Left hindlimb (tissue), 1 donor: ENCODE measurements at regions not wholly inside any gene's neighbourhood (a gene's known extent, or its start where the extent isn't known, plus 50 kb on each side); places are given as distances from the start of the nearest gene placed in this dataset.

Experiments used
- DNase-seq: peaks from one replicate; pipeline ENCODE4 v3.0.0-alpha.2; 2018

DNA sequence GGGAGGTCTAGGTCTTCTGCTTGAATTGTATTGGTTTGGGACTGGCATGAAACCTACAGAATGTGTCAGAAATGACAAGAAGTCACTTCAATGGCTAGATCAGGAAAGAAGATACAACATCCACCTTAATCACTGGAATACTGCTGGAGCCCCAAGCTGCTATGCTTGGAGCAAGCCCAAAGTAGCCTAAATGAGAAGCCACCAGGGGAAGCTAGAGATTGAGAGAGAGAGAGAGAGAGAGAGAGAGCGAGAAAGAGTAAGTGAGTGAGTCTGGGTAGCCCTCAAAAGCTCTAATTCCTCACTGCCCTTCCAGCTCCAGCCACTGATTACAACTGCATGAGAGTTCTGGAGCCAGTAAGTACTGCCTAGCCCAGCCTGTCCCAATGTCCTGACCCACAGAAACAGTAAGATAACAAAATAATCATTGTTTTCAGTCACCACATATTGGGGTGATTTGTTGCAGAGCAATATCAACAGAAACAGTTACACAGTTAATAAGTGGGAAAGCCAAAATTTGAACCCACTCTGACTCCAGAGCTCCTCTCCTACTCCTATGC lies 529.2 kb upstream of the GOLIM4 start:
- DNase-seq = no peak

DNA sequence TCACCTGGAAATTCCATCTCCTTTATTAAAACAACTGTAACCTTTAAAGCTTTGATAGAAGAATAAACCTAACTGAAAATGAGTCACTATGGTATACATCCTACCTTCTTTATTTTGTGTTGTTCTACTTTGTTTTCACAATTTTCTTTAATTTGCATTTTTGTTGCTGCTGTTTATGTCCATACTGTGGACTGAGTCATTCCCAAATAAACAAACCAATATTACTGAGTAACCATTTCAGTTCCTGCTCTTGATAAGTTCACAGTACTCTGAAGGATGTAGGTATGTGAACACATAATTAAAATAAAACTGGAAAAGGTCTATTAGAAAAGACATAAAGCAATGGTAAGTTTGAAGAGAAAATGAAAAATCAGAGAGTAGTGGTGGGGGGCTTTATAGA lies 528.5 kb upstream of the GOLIM4 start:
- DNase-seq = no peak

DNA sequence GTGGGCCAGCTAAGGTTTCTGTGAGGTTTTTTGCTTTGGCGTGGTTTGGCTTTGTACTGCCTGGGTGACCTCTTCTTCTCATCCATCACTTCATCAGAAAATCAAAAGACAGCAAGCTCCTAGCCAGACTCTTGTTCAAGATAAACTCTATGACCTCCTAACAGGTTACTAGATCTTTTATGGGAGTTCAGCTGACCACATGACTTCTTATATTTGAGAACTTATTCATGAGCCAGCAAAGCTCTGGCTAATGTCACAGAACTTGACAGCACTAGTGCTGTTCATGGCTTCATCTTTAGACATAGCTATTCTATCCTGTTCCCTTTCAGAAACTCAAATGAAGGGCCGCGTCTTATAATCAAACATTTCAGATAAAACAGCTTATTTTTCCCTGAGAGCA lies 527.1 kb upstream of the GOLIM4 start:
- DNase-seq = no peak

DNA sequence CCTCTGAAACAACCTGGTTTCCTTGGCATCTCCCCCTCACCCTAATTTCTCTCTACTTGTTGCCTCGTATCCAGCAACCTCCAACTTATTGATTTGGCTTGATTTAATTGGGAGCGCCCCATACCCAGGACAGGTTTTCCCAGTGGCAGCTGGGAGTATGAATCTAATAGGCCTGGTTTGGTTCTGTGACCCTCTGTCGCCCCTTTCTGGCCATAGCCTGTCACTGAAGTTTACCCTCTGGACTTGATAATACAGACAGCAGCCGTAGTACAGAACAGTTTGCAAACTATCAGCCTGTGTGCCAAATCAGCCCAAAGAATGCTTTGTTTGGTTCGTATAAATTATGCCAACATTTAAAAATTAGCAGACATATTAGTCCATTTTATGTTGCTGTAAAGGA lies 525.1 kb upstream of the GOLIM4 start:
- no peak for DNase-seq

DNA sequence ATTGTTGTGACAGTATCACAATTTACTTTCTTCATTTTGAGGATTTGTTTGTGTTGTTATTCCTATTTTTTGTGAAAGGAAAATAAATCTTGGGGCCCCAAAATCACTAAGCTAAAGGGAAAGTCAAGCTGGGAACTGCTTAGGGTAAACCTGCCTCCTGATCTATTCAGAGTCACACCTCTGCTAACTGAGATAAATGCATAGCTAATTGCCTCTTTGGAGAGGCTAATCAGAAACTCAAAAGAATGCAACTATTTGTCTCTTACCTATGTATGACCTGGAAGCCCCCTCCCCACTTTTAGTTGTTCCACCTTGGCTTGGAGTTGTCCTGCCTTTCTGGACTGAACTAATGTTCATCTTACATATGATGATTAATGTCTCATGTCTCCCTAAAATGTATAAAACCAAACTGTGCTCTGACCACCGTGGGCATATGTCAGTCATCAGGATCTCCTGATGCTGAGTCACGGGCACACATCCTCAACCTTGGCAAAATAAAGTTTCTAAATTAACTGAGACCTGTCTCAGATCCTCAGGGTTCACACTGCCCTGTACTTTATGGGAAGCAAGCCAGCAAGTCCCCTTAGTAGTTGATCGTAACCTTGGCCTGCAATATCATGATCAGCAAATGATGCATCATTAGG lies 523.2 kb upstream of the GOLIM4 start:
- no peak for DNase-seq

DNA sequence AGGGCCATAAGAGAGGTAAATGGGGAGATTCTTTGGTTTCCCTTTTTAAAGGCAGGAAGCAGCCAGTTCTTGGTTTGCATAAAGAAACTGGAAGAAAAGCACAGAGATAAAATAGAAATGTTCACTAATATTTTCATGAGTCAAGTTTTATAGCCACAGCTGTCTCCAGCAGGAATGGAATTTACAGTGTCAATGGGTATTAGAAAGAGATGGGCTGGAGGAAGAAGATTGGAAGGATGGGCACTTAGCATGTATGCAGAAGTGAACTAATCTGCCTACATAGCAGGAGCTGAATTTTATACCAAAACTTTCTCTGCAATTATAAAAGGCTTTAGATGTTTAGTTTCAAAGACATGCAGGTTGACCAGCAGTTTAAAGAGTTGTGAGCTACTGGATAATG lies 521.9 kb upstream of the GOLIM4 start:
- no peak for DNase-seq

DNA sequence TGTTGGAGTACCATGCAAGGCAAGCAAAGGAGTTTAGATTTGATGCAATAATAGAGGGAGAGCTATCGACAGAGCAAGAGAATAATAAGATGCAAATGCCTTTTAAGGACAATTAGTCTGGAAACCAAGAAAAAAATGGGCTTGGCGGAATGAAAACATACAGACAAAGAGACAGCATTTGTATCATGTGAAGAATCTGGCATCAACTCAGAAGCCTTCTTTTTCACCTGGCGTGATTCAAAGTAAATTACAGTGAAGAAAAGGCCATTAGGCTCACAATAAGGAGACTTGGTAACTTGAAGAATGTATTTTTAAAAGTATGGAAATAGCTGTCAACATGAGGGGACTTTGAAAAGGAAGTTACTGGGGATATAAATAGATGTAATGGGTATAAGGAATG lies 521.2 kb upstream of the GOLIM4 start:
- no peak for DNase-seq

DNA sequence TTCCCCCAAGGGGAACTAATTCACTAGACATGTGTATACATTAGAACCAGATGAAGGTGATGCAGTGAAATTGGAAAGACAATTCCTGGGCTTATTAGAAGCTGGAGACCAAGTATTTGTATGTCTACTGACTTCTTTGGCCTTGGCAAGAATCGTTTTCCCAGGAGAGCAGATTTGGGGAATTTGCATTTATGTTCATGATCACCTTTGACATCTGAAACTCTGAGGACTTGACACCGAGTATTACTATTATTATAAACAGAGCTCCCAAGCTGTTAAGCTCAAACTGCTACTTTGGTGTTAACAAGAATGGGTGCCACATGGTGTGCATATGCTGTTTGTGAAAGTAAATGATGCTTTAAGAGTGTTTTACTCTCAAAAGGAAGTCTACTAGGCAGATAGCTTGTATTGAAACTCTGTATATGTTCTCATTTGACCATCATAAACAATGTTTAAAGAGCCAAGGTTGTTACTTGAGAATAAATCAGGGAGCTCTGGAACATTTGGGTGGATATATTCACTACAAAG lies 519.8 kb upstream of the GOLIM4 start:
- DNase-seq = no peak

DNA sequence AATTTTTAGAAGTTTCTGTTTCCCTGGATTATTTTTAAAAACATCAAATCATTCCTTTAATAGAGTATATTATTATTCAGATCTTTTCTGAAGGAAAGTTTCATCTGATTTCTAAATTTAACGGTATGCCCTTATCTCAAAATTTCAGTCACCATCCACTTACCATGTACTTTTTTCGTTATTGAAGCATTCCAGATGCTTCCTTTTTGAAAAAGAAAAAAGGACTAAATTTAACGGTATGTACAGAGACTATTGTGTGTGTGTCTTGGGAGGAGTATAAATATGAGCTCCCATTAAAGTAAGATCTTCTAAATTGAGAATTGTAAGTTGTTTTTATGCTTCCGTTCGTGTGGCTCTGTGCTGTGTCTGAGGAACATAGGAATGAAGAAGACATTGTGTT lies 517.4 kb upstream of the GOLIM4 start:
- DNase-seq = no peak

DNA sequence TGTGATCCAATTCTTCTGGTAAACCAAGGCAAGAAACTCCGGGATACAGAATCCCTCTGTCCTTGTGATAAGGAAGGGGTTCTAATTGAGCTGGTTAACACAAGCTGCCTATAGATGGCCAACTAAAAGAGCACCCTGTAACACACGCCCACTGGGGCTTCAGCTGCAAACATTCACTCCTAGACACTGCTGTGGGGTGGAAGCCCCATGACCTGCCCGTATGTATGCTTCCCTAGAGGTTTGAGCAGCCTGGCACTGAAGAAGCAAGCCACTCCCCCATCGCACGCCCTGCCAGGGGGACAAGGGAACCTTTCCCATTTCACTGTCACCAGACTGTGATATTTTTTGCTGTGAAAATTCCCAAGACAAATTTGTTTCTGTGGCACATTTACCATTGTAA lies 516.9 kb upstream of the GOLIM4 start:
- no peak for DNase-seq

DNA sequence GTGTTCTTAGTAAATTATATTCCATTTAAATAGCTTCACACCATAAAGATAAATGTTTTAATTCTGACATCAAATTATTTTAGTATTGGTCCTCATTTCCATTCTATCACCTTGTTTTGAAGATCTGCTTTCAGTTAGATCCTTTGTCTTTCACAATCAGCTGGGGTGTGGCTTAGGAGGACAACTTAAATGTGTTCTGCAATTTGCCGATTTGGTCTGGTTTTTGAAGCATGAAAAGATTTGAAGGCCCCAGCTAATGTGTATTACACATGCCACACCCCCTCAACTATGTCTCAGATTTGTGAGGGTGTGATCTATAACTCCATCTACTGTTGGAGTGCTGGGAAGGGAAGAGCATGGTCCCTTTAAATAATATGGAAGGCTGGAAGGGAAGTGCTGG lies 516.1 kb upstream of the GOLIM4 start:
- DNase-seq = no peak

DNA sequence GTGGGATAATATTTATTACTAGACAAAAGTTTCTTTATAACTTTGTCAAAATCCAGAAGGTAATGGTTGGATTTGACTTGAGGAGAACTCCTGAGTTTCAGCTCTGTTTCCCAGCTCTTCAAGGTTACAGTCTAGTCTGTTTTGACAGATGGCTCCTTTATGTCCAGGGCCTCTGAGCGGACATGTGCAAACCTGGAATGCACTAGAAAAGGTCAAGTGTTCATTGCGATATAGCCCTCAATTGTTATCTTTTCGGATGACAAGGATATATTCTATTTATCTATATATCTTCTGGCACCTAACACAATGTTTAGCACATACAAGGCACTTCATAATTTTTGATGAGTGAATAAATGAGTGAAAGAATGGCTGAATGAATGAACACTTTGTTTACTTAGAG lies 513.2 kb upstream of the GOLIM4 start:
- no peak for DNase-seq

DNA sequence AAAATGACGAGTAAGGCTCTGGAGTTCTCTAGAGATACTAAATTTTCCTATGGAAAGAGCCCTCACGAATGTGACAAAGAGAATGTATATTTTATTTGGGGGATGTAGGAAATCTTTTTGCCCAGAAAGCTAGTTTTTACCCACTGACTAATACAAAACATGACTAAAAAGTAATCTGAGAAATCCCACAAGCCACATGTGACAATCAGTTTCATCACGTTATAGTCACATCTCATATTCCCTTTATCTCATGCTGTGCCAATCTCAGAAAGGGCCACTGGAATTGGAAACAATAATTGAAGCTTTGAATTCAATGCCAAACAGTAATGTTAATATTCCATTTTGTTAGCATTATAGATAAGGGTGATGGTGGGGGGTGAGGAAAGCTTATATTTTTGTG lies 509.0 kb upstream of the GOLIM4 start:
- no peak for DNase-seq

DNA sequence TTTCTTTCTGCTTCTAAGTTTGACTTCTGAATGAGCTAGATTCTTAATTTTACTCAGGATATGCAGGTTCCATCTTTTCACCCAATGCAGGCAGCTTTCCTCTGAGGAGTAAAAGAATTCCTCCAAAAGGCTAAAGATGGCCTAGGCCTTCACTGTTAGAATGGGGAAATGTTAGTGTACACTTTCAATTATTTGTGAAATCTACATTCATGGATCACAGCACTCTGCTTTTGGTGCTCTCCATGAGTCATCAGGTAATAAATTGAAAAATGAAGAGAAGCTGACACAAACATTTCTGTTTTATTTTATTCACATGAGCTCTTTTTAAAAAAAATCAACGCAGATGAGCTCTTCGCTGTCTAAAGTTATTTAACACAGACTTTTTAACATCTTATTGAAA lies 502.5 kb upstream of the GOLIM4 start:
- no peak for DNase-seq

DNA sequence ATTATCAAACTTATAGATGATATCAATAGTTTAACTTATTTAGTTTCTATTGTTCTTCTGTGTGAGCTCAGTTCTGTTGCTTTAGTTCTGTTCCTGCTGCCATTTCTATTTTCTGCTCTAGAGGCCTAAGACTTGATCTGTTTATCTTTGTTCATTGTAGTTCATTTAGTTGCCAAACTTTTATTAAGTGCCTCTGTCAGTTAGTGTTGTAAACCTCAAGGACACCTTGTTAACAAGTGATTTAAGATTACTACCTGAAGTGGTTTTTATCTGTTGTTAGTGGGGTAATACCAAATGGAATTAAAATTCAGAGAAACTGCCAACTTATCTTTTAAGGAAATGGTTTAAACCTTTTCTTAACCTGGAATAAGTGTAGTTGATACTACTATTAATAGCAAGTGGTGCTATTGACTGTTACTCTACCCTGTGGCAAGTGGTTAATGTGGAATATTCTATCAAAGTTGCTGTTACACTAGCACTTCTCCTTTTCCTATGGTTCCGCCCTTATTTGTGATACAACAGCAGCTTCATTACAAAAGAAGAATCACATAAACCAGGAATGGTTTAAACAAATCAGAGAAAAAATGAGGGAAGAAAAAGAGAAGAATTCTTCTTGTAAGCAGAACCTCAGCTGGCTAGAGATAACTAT lies 500.6 kb upstream of the GOLIM4 start:
- no peak for DNase-seq

DNA sequence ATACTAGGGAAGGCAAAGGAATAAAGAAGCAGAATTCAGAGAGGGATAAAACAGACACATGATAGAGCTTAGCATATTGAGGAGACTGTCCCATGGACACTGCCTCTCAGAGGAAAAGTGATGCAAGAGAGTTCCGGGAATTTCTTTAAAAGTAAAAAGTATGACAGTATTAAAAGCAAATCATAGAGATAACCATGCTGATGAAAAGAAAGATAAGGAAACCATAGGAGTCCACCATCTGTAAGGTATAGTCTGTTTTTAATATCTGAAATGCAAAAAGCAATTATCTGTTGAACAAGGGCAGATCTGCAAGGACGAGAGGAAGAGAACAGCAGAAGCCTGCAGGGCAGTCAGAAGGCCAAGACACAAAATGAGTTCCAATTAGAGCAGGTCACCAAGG lies 495.9 kb upstream of the GOLIM4 start:
- DNase-seq = no peak

DNA sequence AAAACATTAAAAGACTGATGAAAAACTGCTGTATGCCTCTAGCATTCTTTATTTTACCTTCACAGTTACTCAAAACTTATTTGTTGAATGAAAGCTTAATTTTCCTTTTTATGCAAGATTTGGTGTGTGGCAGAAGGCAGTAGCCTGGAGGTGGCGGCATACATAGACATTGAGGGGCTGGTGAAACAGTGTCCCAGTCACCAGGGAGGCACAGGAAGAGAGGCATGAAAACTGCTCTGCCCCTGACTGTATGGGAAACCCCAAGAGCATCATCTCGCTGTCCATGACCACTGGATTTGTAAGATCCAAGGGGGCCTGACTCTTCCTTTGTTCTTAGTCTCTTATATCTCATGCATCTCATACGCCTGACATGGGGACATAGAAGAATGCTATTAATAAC lies 493.7 kb upstream of the GOLIM4 start:
- no peak for DNase-seq

DNA sequence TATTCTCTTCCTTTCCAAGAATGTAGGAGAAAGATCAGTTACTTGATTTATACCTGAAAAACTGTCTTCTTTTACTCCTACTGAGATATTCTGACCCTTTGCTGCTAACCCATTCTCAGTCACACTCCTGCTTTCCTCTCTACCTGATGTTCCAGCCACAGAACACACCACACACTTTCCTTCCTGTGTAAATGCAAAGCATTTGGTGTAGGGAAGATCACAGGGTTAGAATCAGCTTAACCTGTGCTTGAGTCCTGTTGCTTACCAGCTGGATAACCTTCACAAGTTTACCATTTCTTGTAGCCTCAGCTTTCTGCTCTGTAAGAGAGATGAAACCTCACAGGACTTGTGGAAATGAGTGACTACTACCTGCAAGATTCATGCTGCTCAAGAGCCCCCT lies 489.8 kb upstream of the GOLIM4 start:
- no peak for DNase-seq

DNA sequence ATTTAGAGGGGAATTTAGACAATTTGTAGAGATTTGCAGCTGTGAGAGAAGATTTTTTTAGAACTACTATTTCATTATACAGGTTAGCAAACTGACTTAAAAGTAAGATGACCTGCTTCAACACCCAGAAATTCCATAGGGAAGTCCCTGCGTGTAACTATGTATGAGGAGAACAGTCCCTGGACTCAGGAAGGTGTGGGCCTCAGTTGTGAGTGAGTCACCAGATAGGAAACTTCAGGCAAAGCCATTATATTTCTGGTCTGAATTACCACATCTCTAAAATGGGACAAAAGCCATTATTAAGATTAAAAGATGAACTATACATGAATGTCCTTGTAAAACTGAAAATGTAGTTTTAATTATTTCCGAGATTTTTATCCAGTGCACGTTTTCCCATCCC lies 488.3 kb upstream of the GOLIM4 start:
- no peak for DNase-seq

DNA sequence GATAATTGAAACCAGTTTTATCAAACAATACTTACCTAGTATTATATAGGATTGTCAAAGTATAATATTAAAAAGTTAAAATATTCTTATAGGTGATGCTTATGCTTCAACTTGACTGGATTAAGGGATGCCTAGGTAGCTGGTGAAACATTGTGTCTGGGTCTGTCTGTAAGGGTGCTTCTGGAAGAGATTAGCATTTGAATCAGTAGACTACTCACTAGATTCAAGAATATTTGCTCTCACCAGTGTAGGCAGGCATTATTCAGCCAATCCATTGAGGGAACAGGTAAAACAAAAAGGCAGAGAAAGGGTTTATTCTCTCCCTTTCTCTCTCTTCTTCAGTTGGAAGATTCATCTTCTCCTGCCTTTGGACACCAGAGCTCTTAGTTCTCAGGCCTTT lies 486.8 kb upstream of the GOLIM4 start:
- no peak for DNase-seq

DNA sequence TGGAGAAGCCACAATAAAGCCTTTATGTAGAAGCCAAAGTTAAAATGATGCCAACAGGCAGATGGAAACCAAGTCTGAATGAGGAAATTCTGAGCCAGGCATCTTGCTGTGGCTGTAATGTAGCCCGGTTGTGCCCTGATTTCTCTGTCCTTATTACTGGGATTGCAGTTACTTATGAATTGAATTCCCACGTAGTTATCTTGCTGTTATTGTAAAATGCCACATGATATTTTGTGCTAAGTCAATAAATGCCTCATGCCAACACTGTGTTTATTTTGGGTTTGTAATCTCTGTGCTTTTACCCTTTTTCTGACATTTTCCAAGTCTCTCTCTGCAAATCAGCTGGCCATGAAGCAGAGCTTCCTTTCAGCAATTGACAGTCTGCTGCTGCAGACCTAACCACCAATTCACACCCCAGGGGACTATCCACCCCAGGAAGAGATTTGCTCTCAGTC lies 486.1 kb upstream of the GOLIM4 start:
- DNase-seq = no peak

DNA sequence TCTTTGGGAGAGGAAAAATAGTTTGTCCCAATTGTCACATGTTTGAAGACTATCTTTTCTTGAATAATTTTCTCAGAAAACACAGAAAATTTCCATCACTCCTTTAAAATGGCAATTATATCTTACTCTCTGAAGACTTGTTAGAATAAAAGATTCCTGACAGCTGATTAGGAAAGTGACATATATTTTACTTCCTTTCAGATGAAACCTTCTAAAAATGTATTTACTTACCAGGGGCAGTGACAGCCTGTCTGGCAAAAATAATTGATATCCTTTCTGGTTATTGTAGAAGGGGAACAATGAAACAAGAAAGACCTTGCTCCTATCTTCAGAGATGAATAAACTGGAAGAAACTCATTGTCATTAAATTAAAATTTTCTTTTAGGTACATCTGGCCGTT lies 483.3 kb upstream of the GOLIM4 start:
- DNase-seq = no peak

DNA sequence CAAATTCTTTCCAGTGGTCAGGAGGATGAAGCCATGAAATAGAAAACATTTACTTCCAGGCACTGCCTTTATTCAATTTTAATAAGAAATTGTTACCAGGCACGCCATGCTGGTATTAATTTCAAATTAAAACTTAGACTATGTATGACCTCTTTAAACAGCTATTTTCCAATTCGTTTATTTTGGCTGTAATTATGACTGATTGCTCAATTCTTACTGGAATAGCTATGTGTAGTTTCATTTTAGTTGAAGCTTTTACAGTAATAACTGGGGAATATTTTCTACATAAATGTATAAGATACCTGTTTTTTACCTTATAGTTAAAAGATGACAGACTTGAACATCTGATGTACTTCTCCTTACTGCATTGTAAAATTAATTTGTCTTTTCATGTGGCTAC lies 480.0 kb upstream of the GOLIM4 start:
- DNase-seq = no peak

DNA sequence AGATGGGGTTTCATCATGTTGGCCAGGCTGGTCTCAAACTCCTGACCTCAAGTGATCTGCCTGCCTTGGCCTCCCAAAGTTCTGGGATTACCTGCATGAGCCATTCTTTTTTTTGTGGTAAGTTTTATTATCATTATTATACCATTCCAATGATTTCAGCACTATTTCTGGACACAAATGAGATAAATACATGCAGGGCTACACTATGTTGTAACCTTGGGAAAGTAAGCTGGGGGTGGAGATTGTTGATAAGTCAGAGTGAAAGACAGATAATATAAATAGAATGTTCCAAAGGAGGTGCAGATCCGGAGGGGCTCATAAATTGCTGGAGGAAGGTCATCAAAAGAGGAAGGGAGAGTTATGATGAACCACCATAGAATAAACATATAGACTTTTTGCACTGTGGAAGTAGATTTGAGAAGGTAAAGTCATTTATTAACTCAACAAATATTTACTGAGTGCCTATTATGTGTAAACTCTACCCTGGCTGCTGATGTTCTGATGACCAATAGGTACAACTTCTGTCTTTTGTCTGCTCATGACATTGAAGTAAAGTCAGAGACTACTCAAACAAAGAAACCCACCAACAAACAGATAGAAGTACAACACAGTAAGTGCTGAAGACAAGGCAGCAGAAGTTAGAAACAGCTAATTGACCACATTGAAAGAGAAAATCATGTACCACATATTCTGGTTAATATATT lies 478.9 kb upstream of the GOLIM4 start:
- DNase-seq = no peak
